Large intestine (tissue), 3 donors: ENCODE measurements at regions not wholly inside any gene's neighbourhood (a gene's known extent, or its start where the extent isn't known, plus 50 kb on each side); places are given as distances from the start of the nearest gene placed in this dataset.

Experiments used
- DNase-seq, 2 donors: peaks; one replicate each; pipeline versions ENCODE4 v3.0.0 to v3.0.0-alpha.2; 2013
- H3K27ac ChIP-seq: one replicate; pipeline ENCODE4 v1.5.1; 2013; ENCODE audit warnings: low read length
- H3K27me3 ChIP-seq: 2 replicates; pipeline ENCODE4 v1.6.1; 2013; ENCODE audit warnings: low read length; ENCODE audit not compliant: control insufficient read depth, insufficient read depth
- H3K36me3 ChIP-seq: 2 replicates; pipeline ENCODE4 v1.6.1; 2013; ENCODE audit warnings: low read length; ENCODE audit not compliant: control insufficient read depth, insufficient read depth
- H3K4me1 ChIP-seq: one replicate; pipeline ENCODE4 v1.6.1; 2013; ENCODE audit warnings: low read length; ENCODE audit not compliant: control insufficient read depth, insufficient read depth
- H3K4me3 ChIP-seq: one replicate; pipeline ENCODE4 v1.5.1; 2013; ENCODE audit warnings: low read length
- H3K9me3 ChIP-seq: one replicate; pipeline ENCODE4 v1.6.1; 2013; ENCODE audit warnings: mild to moderate bottlenecking, low read depth, low read length, moderate library complexity; ENCODE audit not compliant: control insufficient read depth
- WGBS: methylation state at CpG from one replicate; pipeline ENCODE4 v1.1.5; 2013; ENCODE audit warnings: low lambda C conversion rate; ENCODE audit not compliant: insufficient coverage; 5-methylcytosine and 5-hydroxymethylcytosine counted together

DNA sequence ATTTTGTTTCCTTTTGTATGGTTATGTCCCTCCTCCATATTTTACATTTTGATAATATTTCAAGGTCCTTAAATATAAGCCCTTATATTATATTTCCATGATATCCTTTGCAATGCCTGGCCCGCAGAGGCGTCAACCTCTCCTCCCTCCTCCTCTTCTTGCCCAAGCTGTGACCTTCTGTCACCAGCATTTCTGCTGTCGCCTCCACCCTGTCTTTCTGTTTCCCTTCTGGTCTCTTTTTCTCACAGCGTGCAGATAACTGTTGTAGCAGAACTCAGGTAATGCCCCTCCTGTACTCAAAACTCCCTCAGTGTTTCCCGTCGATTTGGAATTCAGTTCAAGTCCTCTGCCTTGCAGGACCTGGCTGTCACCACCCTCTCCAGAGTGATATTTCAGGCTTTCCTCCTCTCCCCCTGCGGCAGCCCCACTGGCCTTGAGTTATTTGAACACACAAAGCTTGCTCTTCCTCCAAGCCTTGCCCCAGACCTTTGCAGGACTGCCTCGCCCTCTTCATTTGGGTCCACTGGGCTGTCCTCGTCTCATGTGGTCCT is 709.3 kb downstream of the DCDC2C start:
- Histone ChIP-seq H3K27me3 (no peaks in the 10 kb centered on the region), H3K27ac (no peak overlapping the region), H3K36me3 (no peaks in the 10 kb centered on the region), H3K4me3 (no peak overlapping the region), H3K4me1 (no peaks in the 10 kb centered on the region), H3K9me3 (peaks cover 7% of the 10 kb centered on the region)
- no peak for DNase-seq
- no CpG with 5 or more reads among the region's 9 CpGs for WGBS

DNA sequence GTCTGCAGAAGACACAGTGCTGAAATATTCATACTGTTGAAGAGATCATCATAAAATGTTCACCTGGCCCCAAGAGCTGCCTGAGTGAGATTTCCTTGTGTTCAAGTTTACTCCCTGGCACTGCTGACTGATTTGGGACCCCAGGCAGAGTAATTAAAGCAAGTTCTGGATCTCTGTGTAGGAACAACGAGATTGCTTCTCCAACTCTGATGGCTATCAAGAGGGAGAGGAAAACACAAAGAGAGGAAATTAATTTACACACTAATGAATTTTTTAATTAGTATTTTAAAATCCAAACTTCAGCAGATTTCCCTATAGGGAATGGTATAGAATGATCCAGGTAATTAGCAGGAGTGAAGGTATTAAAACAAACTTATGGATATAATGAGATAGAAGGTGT is 711.8 kb downstream of the DCDC2C start:
- DNase-seq = no peak
- Histone ChIP-seq H3K36me3 (no peaks in the 10 kb centered on the region), H3K9me3 (peaks cover 7% of the 10 kb centered on the region), H3K27ac (no peak overlapping the region), H3K4me3 (no peak overlapping the region), H3K4me1 (no peaks in the 10 kb centered on the region), H3K27me3 (no peaks in the 10 kb centered on the region)
- 33% methylated on average over 1 of the region's 1 CpG for WGBS

- H3K4me3 ChIP-seq = no peak overlapping the region
- H3K4me1 ChIP-seq = no peaks in the 10 kb centered on the region
- no peaks in the 10 kb centered on the region for H3K36me3 ChIP-seq
- peaks cover 7% of the 10 kb centered on the region for H3K9me3 ChIP-seq
- H3K27me3 ChIP-seq = no peaks in the 10 kb centered on the region
- no peak overlapping the region for H3K27ac ChIP-seq
- DNase-seq = no peak
- no CpG with 5 or more reads among the region's 1 CpG for WGBS
Observed at GRCh38 chr2:4415810-4416413, 712.5 kb downstream of the DCDC2C start.

DNA sequence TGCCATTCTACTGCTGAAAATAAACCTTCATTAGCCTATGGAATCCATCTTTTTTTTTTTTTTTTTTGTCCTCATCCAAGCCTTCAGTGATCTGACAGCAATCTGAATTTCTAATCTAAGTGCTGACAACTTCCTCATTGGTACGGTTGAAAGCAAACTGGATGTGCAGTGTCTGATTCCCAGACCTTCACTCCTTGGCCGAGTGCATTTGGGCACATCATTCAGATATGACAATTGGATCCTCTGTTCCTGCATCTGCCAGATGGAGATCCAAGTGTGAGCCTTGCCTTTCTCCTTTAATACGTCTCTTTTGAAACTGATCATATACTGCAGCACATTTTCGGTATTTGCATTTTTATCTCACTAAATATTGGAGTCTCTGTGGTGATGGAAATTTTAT is 713.1 kb downstream of the DCDC2C start:
- Histone ChIP-seq H3K27ac (no peak overlapping the region), H3K9me3 (peaks cover 7% of the 10 kb centered on the region), H3K4me3 (no peak overlapping the region), H3K4me1 (no peaks in the 10 kb centered on the region), H3K36me3 (no peaks in the 10 kb centered on the region), H3K27me3 (no peaks in the 10 kb centered on the region)
- DNase-seq = no peak
- WGBS = 100% methylated on average over 1 of the region's 4 CpGs

DNA sequence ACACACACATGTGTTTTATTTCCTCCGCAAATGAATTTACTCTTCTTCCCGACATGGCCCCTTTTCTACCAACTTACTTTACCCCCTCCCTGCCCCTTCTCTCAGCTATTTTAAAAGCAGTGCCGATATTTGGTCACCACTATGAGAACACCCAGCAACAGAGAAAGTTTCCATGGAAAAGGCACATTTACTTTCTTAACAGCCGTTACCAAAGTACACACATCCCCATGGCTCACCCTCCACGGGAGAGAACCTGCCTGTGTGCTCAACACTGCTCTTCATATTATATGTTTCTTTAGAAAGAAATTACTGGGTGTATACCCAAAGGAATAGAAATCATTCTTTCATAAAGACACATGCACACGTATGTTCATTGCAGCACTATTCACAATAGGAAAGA is 714.4 kb downstream of the DCDC2C start:
- no peaks in the 10 kb centered on the region for H3K4me1 ChIP-seq
- no peak overlapping the region for H3K4me3 ChIP-seq
- H3K27me3 ChIP-seq = no peaks in the 10 kb centered on the region
- DNase-seq = no peak
- H3K9me3 ChIP-seq = peaks cover 7% of the 10 kb centered on the region
- no peak overlapping the region for H3K27ac ChIP-seq
- WGBS = 100% methylated on average over 3 of the region's 6 CpGs
- no peaks in the 10 kb centered on the region for H3K36me3 ChIP-seq

DNA sequence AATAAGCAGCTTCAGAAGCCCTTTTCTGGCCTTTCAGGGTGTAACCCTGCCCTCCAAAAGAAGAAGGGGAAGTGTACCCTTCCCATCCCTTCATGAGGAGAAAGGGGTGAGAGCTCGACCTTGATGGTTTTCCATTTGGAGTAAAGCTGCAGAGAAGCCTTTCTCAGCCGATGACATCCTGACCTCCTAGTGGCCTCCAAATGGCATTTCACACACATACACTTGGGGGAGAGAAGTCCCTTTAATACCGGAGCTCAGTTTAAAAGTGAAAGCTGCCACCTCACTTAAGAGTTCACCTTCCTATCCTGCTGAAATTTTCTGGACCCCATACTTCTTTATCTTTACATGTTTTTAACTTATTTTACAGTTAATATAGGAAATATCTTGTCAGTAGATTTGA is 716.7 kb downstream of the DCDC2C start:
- H3K4me3 ChIP-seq = no peak overlapping the region
- no peak overlapping the region for H3K27ac ChIP-seq
- no peaks in the 10 kb centered on the region for H3K27me3 ChIP-seq
- peaks cover 7% of the 10 kb centered on the region for H3K9me3 ChIP-seq
- H3K36me3 ChIP-seq = no peaks in the 10 kb centered on the region
- DNase-seq = no peak
- no CpG with 5 or more reads among the region's 3 CpGs for whole genome bisulfite sequencing
- H3K4me1 ChIP-seq = no peaks in the 10 kb centered on the region

- H3K27ac ChIP-seq = no peak overlapping the region
- no peaks in the 10 kb centered on the region for H3K36me3 ChIP-seq
- no peak for DNase-seq
- no peaks in the 10 kb centered on the region for H3K9me3 ChIP-seq
- no peaks in the 10 kb centered on the region for H3K4me1 ChIP-seq
- WGBS = 90% methylated on average over 2 of the region's 6 CpGs
- H3K27me3 ChIP-seq = no peaks in the 10 kb centered on the region
- H3K4me3 ChIP-seq = no peak overlapping the region
Observed at GRCh38 chr2:4424153-4424552, 720.8 kb downstream of the DCDC2C start.

DNA sequence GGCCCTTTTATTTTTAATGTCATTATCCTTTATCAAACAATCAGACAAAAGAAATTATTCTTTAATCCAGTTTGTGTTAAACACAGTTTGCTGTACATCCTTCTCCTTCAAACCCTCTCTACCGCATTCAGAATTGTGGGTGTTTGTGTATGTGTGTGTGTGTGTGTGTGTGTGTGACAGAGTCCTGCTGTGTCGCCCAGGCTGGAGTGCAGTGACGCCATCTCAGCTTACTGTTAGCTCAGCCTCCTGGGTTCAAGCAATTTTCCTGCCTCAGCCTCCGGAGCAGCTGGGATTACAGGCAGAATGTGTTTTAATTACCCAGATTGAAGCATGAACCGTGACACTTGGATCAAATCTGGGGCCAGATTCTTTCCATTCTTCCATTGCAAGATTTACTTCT is 723.7 kb downstream of the DCDC2C start:
- no peaks in the 10 kb centered on the region for H3K9me3 ChIP-seq
- WGBS = no CpG with 5 or more reads among the region's 5 CpGs

GRCh38 chr2:4445821-4446220 is 742.4 kb downstream of the DCDC2C start:
- Histone ChIP-seq H3K27ac (no peak overlapping the region), H3K9me3 (no peaks in the 10 kb centered on the region), H3K4me3 (no peak overlapping the region), H3K36me3 (no peaks in the 10 kb centered on the region), H3K27me3 (no peaks in the 10 kb centered on the region), H3K4me1 (no peaks in the 10 kb centered on the region)
- no CpG with 5 or more reads among the region's 8 CpGs for WGBS
- no peak for DNase-seq

More for the DNA sequence above, 723.7 kb downstream of the DCDC2C start:
- no peak for DNase-seq
- Histone ChIP-seq H3K4me3 (no peak overlapping the region), H3K27ac (no peak overlapping the region), H3K27me3 (no peaks in the 10 kb centered on the region), H3K36me3 (no peaks in the 10 kb centered on the region), H3K4me1 (no peaks in the 10 kb centered on the region)

- H3K4me3 ChIP-seq = no peak overlapping the region
- H3K27ac ChIP-seq = no peak overlapping the region
- H3K36me3 ChIP-seq = no peaks in the 10 kb centered on the region
- no peaks in the 10 kb centered on the region for H3K27me3 ChIP-seq
- H3K9me3 ChIP-seq = peaks cover 7% of the 10 kb centered on the region
- DNase-seq = no peak
- WGBS = 94% methylated on average over 3 of the region's 6 CpGs
- no peaks in the 10 kb centered on the region for H3K4me1 ChIP-seq
Observed at GRCh38 chr2:4454907-4455306, 751.5 kb downstream of the DCDC2C start.

DNA sequence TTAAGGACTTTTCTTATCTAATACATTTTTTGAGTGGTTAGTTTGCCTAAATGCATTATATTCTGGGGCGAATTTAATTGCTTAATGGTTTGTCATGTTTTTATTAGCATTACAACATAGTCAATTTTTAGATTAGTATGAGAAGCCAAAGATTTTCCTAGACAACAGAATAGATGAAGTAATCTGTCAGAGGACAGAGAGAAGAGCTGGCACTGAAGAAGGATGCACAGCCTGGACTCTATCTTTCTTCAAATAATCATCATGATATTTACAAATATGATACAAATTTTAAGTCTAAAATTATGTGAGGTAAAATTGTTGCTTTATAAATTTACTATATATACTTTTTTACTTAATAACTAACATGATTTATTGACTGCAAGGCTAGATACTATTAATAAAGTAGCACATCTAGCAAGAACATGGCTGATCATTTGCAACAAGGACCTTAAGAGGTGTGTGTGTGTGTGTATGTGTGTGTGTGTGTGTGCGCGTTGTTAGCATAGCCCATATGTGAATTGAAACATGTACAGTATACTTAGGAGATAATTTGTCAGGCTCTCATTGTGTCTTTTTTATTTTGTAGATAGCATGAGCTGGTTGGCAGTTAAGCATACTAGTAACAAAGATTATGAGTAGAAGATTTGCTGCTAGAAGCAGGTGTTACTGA is 752.2 kb downstream of the DCDC2C start:
- H3K4me3 ChIP-seq = no peak overlapping the region
- H3K27ac ChIP-seq = no peak overlapping the region
- WGBS = no CpG with 5 or more reads among the region's 3 CpGs
- no peaks in the 10 kb centered on the region for H3K4me1 ChIP-seq
- DNase-seq = no peak
- H3K9me3 ChIP-seq = peaks cover 7% of the 10 kb centered on the region
- H3K36me3 ChIP-seq = no peaks in the 10 kb centered on the region
- no peaks in the 10 kb centered on the region for H3K27me3 ChIP-seq
